Brain microvascular endothelial cell (primary cell): ENCODE measurements at regions not wholly inside any gene's neighbourhood (a gene's known extent, or its start where the extent isn't known, plus 50 kb on each side); places are given as distances from the start of the nearest gene placed in this dataset.

ENCODE experiments used
- DNase-seq: peaks from one replicate; pipeline ENCODE4 v3.0.0-alpha.2; 2020
- H3K27ac ChIP-seq: fragments of 250-450 bp; sonication (Bioruptor Pico); 2 replicates; pipeline ENCODE4 v1.5.1; 2020; ENCODE audit warnings: mild to moderate bottlenecking, moderate library complexity
- H3K27me3 ChIP-seq: fragments of 250-450 bp; sonication (Bioruptor Pico); replicated peaks from 2 replicates; pipeline ENCODE4 v1.5.1; 2020; ENCODE audit warnings: mild to moderate bottlenecking
- H3K36me3 ChIP-seq: fragments of 250-450 bp; sonication (Bioruptor Pico); replicated peaks from 2 replicates; pipeline ENCODE4 v1.5.1; 2020; ENCODE audit warnings: mild to moderate bottlenecking
- H3K4me3 ChIP-seq: 2 replicates; pipeline ENCODE4 v1.5.1; 2011; ENCODE audit warnings: low read depth, mild to moderate bottlenecking, control low read depth, low read length, moderate library complexity
- in situ Hi-C: cut with HindIII; loops from 2 replicates; pipeline ENCODE4 v1.10.0; 2017; ENCODE audit warnings: low sequenced_read_pairs, low pct_ligation_motif_present
- TF ChIP-seq, protein P1 (sequence below): IDR thresholded peaks from 2 replicates; pipeline ENCODE4 v1.5.1; 2011; ENCODE audit warnings: low read depth, mild to moderate bottlenecking, moderate library complexity, low read length, control low read depth, inconsistent platforms; ENCODE audit errors: missing control alignments

DNA sequence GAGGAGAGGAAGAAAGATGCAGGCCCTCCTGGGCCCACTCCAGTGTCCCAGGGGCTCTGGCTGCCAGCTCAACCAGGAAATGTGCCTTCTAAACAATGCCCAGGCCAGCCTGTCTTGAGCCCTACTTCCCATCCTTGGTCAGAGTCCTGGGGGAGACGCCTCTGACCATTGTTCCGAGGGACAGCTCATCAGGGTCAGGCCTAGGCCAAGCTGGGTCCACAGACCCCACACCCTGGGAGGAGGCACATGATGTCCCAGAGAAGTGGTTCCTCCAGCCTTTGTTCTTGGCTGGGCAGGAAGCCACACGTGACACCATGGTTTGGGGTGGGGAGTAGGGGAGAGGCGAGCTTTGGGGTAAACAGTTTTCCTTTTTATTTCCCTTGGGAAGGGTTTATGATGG lies 102.5 kb downstream of the EFNB1 start:
- H3K4me3 ChIP-seq = no peak overlapping the region
- in situ Hi-C loops = no loop called here
- no peak overlapping the region for H3K27ac ChIP-seq
- no peak for DNase-seq
- TF ChIP-seq, protein P1, sequence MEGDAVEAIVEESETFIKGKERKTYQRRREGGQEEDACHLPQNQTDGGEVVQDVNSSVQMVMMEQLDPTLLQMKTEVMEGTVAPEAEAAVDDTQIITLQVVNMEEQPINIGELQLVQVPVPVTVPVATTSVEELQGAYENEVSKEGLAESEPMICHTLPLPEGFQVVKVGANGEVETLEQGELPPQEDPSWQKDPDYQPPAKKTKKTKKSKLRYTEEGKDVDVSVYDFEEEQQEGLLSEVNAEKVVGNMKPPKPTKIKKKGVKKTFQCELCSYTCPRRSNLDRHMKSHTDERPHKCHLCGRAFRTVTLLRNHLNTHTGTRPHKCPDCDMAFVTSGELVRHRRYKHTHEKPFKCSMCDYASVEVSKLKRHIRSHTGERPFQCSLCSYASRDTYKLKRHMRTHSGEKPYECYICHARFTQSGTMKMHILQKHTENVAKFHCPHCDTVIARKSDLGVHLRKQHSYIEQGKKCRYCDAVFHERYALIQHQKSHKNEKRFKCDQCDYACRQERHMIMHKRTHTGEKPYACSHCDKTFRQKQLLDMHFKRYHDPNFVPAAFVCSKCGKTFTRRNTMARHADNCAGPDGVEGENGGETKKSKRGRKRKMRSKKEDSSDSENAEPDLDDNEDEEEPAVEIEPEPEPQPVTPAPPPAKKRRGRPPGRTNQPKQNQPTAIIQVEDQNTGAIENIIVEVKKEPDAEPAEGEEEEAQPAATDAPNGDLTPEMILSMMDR = no peak
- H3K27me3 ChIP-seq = no peaks in the 10 kb centered on the region
- H3K36me3 ChIP-seq = no peaks in the 10 kb centered on the region

DNA sequence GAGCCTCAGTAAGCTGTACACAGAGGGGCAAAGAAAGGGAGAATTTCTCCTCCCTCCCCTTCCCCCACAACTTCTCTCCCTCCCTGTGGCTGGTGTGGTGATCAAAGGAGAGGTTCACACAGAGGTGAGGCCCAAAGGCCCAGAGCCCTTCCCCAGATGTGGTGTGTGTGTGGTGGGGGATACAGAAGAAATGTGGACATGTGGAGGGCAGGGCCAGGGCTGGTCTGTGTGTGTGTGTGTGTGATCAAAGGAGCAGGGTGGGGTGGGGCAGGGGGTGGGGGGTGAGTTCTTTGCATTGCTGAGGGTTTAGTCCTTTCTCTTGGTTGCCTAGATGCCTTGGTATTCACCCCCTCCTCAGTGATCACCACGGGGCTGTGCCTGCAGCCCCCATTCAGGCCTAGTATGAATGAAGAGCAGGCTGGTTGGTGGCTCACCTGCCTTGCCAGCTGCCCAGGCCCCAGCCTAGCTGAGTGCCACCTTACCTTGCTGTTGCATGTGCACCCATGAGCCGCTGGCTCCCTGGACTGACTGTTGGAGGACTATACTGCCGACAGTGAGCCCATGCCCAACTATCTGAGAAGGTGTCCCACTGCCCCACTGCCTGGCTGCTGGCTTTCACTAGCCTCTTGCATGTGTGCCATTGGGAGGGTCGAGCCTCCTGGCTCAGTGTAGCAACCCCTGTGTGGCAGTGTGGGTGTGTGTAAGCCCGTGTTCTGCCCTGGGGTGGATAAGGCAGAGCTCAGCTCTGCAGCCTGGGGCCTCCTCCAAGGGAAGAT lies 101.9 kb downstream of the EFNB1 start:
- Histone ChIP-seq H3K4me3 (no peak overlapping the region), H3K36me3 (no peaks in the 10 kb centered on the region), H3K27me3 (no peaks in the 10 kb centered on the region), H3K27ac (no peak overlapping the region)
- no peak for DNase-seq
- TF ChIP-seq, protein P1 = no peak
- in situ Hi-C loops = no loop called here

DNA sequence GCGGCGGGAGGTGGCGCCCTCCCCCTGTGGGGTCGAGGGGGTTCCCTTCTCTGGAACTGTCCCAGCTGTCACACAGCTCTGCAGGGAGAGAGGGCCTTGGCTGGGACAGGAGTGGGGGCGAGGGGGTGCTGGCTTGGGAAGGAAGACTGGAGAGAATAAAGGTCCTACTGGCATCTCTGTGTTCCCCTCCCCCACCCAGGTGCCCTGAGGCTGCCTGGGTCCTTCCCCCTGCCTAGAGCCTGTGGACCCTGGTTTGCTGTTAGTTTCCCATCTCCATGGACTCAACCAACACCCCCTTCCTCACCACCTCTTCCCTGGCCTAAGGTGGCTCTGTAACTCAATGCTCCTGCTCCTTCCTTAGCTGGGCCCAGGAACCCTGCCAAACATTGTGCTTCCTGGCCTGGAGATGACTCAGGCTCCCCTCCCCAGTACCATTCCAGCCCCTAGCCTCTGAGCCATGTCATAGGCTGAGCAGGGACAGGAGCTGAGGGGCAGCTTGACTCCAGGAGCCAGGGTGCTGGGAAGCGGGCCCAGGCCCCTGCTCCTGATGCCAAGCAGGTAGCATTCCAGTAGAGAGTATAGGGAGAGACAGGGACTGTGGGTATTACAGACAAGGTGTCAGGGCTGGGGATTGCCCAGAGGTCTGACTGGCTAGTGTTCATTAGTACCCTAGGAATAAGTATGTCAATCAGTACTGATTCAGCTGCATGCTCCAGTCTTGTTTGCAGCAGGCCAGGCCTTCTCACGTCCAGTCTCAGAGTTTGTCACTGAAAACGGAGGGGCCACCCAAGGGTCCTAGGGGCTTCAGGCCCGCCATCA lies 100.7 kb downstream of the EFNB1 start:
- peak; percentile 58 for DNase-seq
- in situ Hi-C loops = no loop called here
- no peak overlapping the region for H3K27ac ChIP-seq

GRCh38 chrX:68928401-68928800 lies 99.6 kb downstream of the EFNB1 start:
- Histone ChIP-seq H3K4me3 (no peak overlapping the region), H3K27ac (no peak overlapping the region), H3K36me3 (no peaks in the 10 kb centered on the region), H3K27me3 (no peaks in the 10 kb centered on the region)
- DNase-seq = no peak
- in situ Hi-C loops = no loop called here
- TF ChIP-seq, protein P1 = no peak

More for the DNA sequence above, 100.7 kb downstream of the EFNB1 start:
- TF ChIP-seq, protein P1 = no peak
- no peaks in the 10 kb centered on the region for H3K36me3 ChIP-seq
- H3K4me3 ChIP-seq = no peak overlapping the region
- H3K27me3 ChIP-seq = no peaks in the 10 kb centered on the region

GRCh38 chrX:68927178-68927577 lies 98.4 kb downstream of the EFNB1 start:
- TF ChIP-seq, protein P1 = no peak
- in situ Hi-C loops = no loop called here
- no peak overlapping the region for H3K27ac ChIP-seq

More at GRCh38 chrX:68927178-68927577, 98.4 kb downstream of the EFNB1 start:
- Histone ChIP-seq H3K4me3 (no peak overlapping the region), H3K36me3 (no peaks in the 10 kb centered on the region), H3K27me3 (no peaks in the 10 kb centered on the region)
- no peak for DNase-seq
